ENCODE measurements at regions not wholly inside any gene's neighbourhood (a gene's known extent, or its start where the extent isn't known, plus 50 kb on each side); places are given as distances from the start of the nearest gene placed in this dataset.

DNA sequence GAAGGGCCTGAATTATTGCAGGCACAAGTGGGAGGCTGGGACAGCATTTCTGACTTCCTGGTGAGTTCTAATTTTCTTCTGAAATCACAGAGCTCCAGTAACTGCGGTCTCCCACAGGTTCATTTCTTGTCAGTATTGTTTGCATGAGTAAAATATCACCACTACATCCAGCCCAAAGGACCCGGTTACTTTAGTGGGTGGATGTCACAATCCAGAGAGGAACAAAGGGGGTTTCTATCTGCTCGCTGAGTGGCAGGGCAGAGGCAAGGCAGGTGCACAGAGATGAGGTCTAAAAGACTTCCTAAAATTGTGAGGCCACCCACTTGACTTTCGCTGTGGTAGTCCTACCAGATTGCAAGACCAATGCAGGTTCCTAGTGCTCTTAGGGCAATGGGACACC lies 800.4 kb upstream of the ID2 start:
- Histone ChIP-seq H3K4me1 (ENCODE audit: control insufficient read depth, insufficient read depth, low read length, poor library complexity, severe bottlenecking) (peaks cover 26% of the 10 kb centered on the region), H3K9me3 (ENCODE audit: control insufficient read depth, low read length) (no peaks in the 10 kb centered on the region), H3K27ac (ENCODE audit: low read depth, low read length, severe bottlenecking) (no peak overlapping the region), H3K4me3 (ENCODE audit: extremely low read depth, insufficient read depth, low read length, poor library complexity, severe bottlenecking) (no peak overlapping the region), H3K36me3 (ENCODE audit: control insufficient read depth, insufficient read depth, low read length) (no peaks in the 10 kb centered on the region)
- WGBS, 2 experiments (ENCODE audit: insufficient coverage in 2 of 2), result 93 to 94% methylated on average over 2 to 3 of the region's 4 CpGs

GRCh38 chr2:7882296-7882695 lies 799.6 kb upstream of the ID2 start:
- H3K27ac ChIP-seq (ENCODE audit: low read depth, low read length, severe bottlenecking), result no peak overlapping the region
- no peak overlapping the region for H3K4me3 ChIP-seq (ENCODE audit: extremely low read depth, insufficient read depth, low read length, poor library complexity, severe bottlenecking)
- H3K4me1 ChIP-seq (ENCODE audit: control insufficient read depth, insufficient read depth, low read length, poor library complexity, severe bottlenecking), result peaks cover 26% of the 10 kb centered on the region
- no peaks in the 10 kb centered on the region for H3K36me3 ChIP-seq (ENCODE audit: control insufficient read depth, insufficient read depth, low read length)
- H3K9me3 ChIP-seq (ENCODE audit: control insufficient read depth, low read length), result no peaks in the 10 kb centered on the region

DNA sequence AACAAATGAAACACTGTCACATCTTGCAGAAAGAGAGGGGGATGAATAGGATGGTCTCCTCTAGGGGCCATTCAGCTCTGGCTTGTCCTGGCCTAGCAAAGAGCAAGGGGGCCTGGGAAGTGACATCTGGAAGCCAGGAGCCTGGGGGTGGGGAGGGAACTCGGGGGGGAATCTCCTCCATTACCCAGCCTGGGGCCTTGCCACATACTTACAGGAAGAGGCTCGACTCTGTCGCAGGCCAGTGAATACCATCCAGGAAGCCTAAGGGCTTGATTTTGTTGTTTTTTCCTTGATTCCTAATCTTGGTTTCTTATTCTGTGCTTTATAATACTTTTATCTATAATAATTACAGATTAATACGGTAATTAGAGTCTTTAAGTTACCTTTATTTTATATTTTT lies 797.5 kb upstream of the ID2 start:
- Histone ChIP-seq H3K36me3 (ENCODE audit: control insufficient read depth, insufficient read depth, low read length) (no peaks in the 10 kb centered on the region), H3K4me1 (ENCODE audit: control insufficient read depth, insufficient read depth, low read length, poor library complexity, severe bottlenecking) (peaks cover 21% of the 10 kb centered on the region), H3K9me3 (ENCODE audit: control insufficient read depth, low read length) (no peaks in the 10 kb centered on the region), H3K27ac (ENCODE audit: low read depth, low read length, severe bottlenecking) (no peak overlapping the region), H3K4me3 (ENCODE audit: extremely low read depth, insufficient read depth, low read length, poor library complexity, severe bottlenecking) (no peak overlapping the region)
- WGBS, 2 experiments (ENCODE audit: insufficient coverage in 2 of 2), result 100% methylated on average over 1 of the region's 4 CpGs; no CpG with 5 or more reads in 1 of the 2 experiments

- H3K9me3 ChIP-seq (ENCODE audit: control insufficient read depth, low read length), result no peaks in the 10 kb centered on the region
- no peak overlapping the region for H3K27ac ChIP-seq (ENCODE audit: low read depth, low read length, severe bottlenecking)
- no peak overlapping the region for H3K4me3 ChIP-seq (ENCODE audit: extremely low read depth, insufficient read depth, low read length, poor library complexity, severe bottlenecking)
- H3K36me3 ChIP-seq (ENCODE audit: control insufficient read depth, insufficient read depth, low read length), result no peaks in the 10 kb centered on the region
- 90 to 91% methylated on average over 2 of the region's 2 CpGs for WGBS, 2 experiments (ENCODE audit: insufficient coverage in 2 of 2)
- H3K4me1 ChIP-seq (ENCODE audit: control insufficient read depth, insufficient read depth, low read length, poor library complexity, severe bottlenecking), result peaks cover 3% of the 10 kb centered on the region
Measured at GRCh38 chr2:7886666-7887065, 795.2 kb upstream of the ID2 start.

GRCh38 chr2:7887441-7887840 lies 794.4 kb upstream of the ID2 start:
- no peaks in the 10 kb centered on the region for H3K9me3 ChIP-seq (ENCODE audit: control insufficient read depth, low read length)
- no peaks in the 10 kb centered on the region for H3K4me1 ChIP-seq (ENCODE audit: control insufficient read depth, insufficient read depth, low read length, poor library complexity, severe bottlenecking)
- H3K4me3 ChIP-seq (ENCODE audit: extremely low read depth, insufficient read depth, low read length, poor library complexity, severe bottlenecking), result no peak overlapping the region
- no peaks in the 10 kb centered on the region for H3K36me3 ChIP-seq (ENCODE audit: control insufficient read depth, insufficient read depth, low read length)
- 91 to 95% methylated on average over 3 of the region's 7 CpGs for WGBS, 2 experiments (ENCODE audit: insufficient coverage in 2 of 2)
- no peak overlapping the region for H3K27ac ChIP-seq (ENCODE audit: low read depth, low read length, severe bottlenecking)

DNA sequence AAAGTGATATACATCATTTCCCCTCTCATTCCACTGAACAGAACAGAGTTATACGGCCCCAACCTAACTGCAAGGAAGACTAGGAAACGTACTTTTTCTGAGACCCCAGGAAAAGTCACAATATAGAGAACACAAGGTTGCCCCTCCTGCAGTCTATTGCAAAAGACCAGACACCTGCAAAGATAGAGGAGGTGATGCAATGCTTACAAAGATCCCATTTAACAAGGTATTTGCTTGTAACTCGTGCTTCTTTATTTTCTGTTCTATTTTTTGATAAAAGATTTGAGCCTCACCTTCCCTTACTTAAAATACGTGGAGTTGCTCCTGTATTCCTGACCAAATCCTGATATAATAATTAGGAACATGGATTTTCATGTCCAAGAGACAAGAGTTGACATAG lies 793.0 kb upstream of the ID2 start:
- H3K9me3 ChIP-seq (ENCODE audit: control insufficient read depth, low read length), result no peaks in the 10 kb centered on the region
- no peaks in the 10 kb centered on the region for H3K4me1 ChIP-seq (ENCODE audit: control insufficient read depth, insufficient read depth, low read length, poor library complexity, severe bottlenecking)
- no peak overlapping the region for H3K4me3 ChIP-seq (ENCODE audit: extremely low read depth, insufficient read depth, low read length, poor library complexity, severe bottlenecking)
- WGBS, 2 experiments (ENCODE audit: insufficient coverage in 2 of 2), result 80 to 100% methylated on average over 1 of the region's 4 CpGs
- H3K36me3 ChIP-seq (ENCODE audit: control insufficient read depth, insufficient read depth, low read length), result no peaks in the 10 kb centered on the region
- H3K27ac ChIP-seq (ENCODE audit: low read depth, low read length, severe bottlenecking), result no peak overlapping the region

- H3K27ac ChIP-seq (ENCODE audit: low read depth, low read length, severe bottlenecking), result no peak overlapping the region
- H3K4me1 ChIP-seq (ENCODE audit: control insufficient read depth, insufficient read depth, low read length, poor library complexity, severe bottlenecking), result no peaks in the 10 kb centered on the region
- 57% methylated on average over 1 of the region's 2 CpGs; no CpG with 5 or more reads in 1 of the 2 experiments for WGBS, 2 experiments (ENCODE audit: insufficient coverage in 2 of 2)
- no peaks in the 10 kb centered on the region for H3K36me3 ChIP-seq (ENCODE audit: control insufficient read depth, insufficient read depth, low read length)
- H3K4me3 ChIP-seq (ENCODE audit: extremely low read depth, insufficient read depth, low read length, poor library complexity, severe bottlenecking), result no peak overlapping the region
- H3K9me3 ChIP-seq (ENCODE audit: control insufficient read depth, low read length), result no peaks in the 10 kb centered on the region
Measured at GRCh38 chr2:7891312-7891711, 790.5 kb upstream of the ID2 start.

DNA sequence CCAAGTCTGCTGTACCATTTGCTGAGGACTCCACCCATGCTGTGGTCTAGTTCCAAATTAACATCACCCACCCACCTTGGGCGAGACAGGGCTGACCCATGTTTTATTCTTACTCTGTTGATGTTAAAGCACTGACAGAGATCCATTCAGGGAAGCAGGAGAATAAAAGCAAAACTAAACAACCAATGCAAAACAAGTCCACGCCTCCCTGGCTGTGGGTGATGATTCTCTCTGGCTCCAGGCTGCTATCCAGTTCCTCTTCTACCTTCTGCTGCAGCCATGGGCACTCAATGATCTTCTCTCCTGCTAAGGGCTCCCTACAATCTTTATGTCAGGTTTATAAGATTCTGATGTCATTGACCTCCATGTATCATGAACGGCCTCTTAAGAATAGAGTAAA lies 786.6 kb upstream of the ID2 start:
- no peaks in the 10 kb centered on the region for H3K4me1 ChIP-seq (ENCODE audit: control insufficient read depth, insufficient read depth, low read length, poor library complexity, severe bottlenecking)
- H3K9me3 ChIP-seq (ENCODE audit: control insufficient read depth, low read length), result no peaks in the 10 kb centered on the region
- no peak overlapping the region for H3K4me3 ChIP-seq (ENCODE audit: extremely low read depth, insufficient read depth, low read length, poor library complexity, severe bottlenecking)
- 90% methylated on average over 1 to 2 of the region's 3 CpGs for WGBS, 2 experiments (ENCODE audit: insufficient coverage in 2 of 2)
- H3K36me3 ChIP-seq (ENCODE audit: control insufficient read depth, insufficient read depth, low read length), result no peaks in the 10 kb centered on the region
- H3K27ac ChIP-seq (ENCODE audit: low read depth, low read length, severe bottlenecking), result no peak overlapping the region

- WGBS, 2 experiments (ENCODE audit: insufficient coverage in 2 of 2), result 93% methylated on average over 3 of the region's 5 CpGs; no CpG with 5 or more reads in 1 of the 2 experiments
- H3K27ac ChIP-seq (ENCODE audit: low read depth, low read length, severe bottlenecking), result no peak overlapping the region
- H3K4me1 ChIP-seq (ENCODE audit: control insufficient read depth, insufficient read depth, low read length, poor library complexity, severe bottlenecking), result no peaks in the 10 kb centered on the region
- no peaks in the 10 kb centered on the region for H3K36me3 ChIP-seq (ENCODE audit: control insufficient read depth, insufficient read depth, low read length)
- H3K9me3 ChIP-seq (ENCODE audit: control insufficient read depth, low read length), result no peaks in the 10 kb centered on the region
- H3K4me3 ChIP-seq (ENCODE audit: extremely low read depth, insufficient read depth, low read length, poor library complexity, severe bottlenecking), result no peak overlapping the region
Measured at GRCh38 chr2:7896940-7897487, 784.8 kb upstream of the ID2 start.

GRCh38 chr2:7899241-7899640 lies 782.6 kb upstream of the ID2 start:
- no peak overlapping the region for H3K4me3 ChIP-seq (ENCODE audit: extremely low read depth, insufficient read depth, low read length, poor library complexity, severe bottlenecking)
- no peaks in the 10 kb centered on the region for H3K4me1 ChIP-seq (ENCODE audit: control insufficient read depth, insufficient read depth, low read length, poor library complexity, severe bottlenecking)
- H3K27ac ChIP-seq (ENCODE audit: low read depth, low read length, severe bottlenecking), result no peak overlapping the region
- H3K36me3 ChIP-seq (ENCODE audit: control insufficient read depth, insufficient read depth, low read length), result no peaks in the 10 kb centered on the region
- 69% methylated on average over 2 of the region's 5 CpGs for WGBS, 2 experiments (ENCODE audit: insufficient coverage in 2 of 2)
- no peaks in the 10 kb centered on the region for H3K9me3 ChIP-seq (ENCODE audit: control insufficient read depth, low read length)

- 40 to 50% methylated on average over 1 of the region's 1 CpG for WGBS, 2 experiments (ENCODE audit: insufficient coverage in 2 of 2)
- H3K27ac ChIP-seq (ENCODE audit: low read depth, low read length, severe bottlenecking), result no peak overlapping the region
- H3K4me3 ChIP-seq (ENCODE audit: extremely low read depth, insufficient read depth, low read length, poor library complexity, severe bottlenecking), result no peak overlapping the region
Measured at GRCh38 chr2:7899923-7900322, 781.9 kb upstream of the ID2 start.

More at GRCh38 chr2:7899923-7900322, 781.9 kb upstream of the ID2 start:
- H3K36me3 ChIP-seq (ENCODE audit: control insufficient read depth, insufficient read depth, low read length), result no peaks in the 10 kb centered on the region
- H3K4me1 ChIP-seq (ENCODE audit: control insufficient read depth, insufficient read depth, low read length, poor library complexity, severe bottlenecking), result no peaks in the 10 kb centered on the region
- no peaks in the 10 kb centered on the region for H3K9me3 ChIP-seq (ENCODE audit: control insufficient read depth, low read length)

All from mesodermal cell (in vitro differentiated cells).